GM18861 (cell line): ENCODE measurements at regions not wholly inside any gene's neighbourhood (a gene's known extent, or its start where the extent isn't known, plus 50 kb on each side); places are given as distances from the start of the nearest gene placed in this dataset.

ENCODE experiments used
- ATAC-seq: cut with Tn5 transposase; IDR thresholded peaks from one replicate; pipeline ENCODE4 v1.9.1; 2021; ENCODE audit not compliant: unreplicated experiment

- no peak for ATAC-seq
Observed at GRCh38 chr2:107018366-107018765, 132.4 kb upstream of the ST6GAL2 start.

GRCh38 chr2:107020392-107020791, 134.4 kb upstream of the ST6GAL2 start:
- ATAC-seq: no peak

GRCh38 chr2:107024269-107024668, 138.3 kb upstream of the ST6GAL2 start:
- ATAC-seq: no peak

GRCh38 chr2:107025291-107025857, 139.4 kb upstream of the ST6GAL2 start:
- no peak for ATAC-seq

- no peak for ATAC-seq
Observed at GRCh38 chr2:107025869-107026380, 140.0 kb upstream of the ST6GAL2 start.

- ATAC-seq: no peak
Observed at GRCh38 chr2:107027205-107027604, 141.2 kb upstream of the ST6GAL2 start.

GRCh38 chr2:107027810-107028209, 141.8 kb upstream of the ST6GAL2 start:
- ATAC-seq: no peak

GRCh38 chr2:107028661-107029060, 142.7 kb upstream of the ST6GAL2 start:
- no peak for ATAC-seq

GRCh38 chr2:107036293-107036692, 150.3 kb upstream of the ST6GAL2 start:
- no peak for ATAC-seq

- no peak for ATAC-seq
Observed at GRCh38 chr2:107062173-107062572, 176.2 kb upstream of the ST6GAL2 start.

GRCh38 chr2:107062599-107063220, 176.7 kb upstream of the ST6GAL2 start:
- no peak for ATAC-seq

GRCh38 chr2:107063228-107063627, 177.3 kb upstream of the ST6GAL2 start:
- ATAC-seq: no peak

- no peak for ATAC-seq
Observed at GRCh38 chr2:107064750-107065149, 178.8 kb upstream of the ST6GAL2 start.

- no peak for ATAC-seq
Observed at GRCh38 chr2:107068069-107068916, 182.3 kb upstream of the ST6GAL2 start.

- no peak for ATAC-seq
Observed at GRCh38 chr2:107069890-107070289, 183.9 kb upstream of the ST6GAL2 start.

- no peak for ATAC-seq
Observed at GRCh38 chr2:107072150-107072940, 186.4 kb upstream of the ST6GAL2 start.

GRCh38 chr2:107078584-107078983, 192.6 kb upstream of the ST6GAL2 start:
- ATAC-seq: no peak

GRCh38 chr2:107086497-107086896, 200.5 kb upstream of the ST6GAL2 start:
- ATAC-seq: no peak

- ATAC-seq: no peak
Observed at GRCh38 chr2:107088156-107088555, 202.2 kb upstream of the ST6GAL2 start.

- no peak for ATAC-seq
Observed at GRCh38 chr2:107091163-107091864, 205.3 kb upstream of the ST6GAL2 start.
